ENCODE measurements at regions not wholly inside any gene's neighbourhood (a gene's known extent, or its start where the extent isn't known, plus 50 kb on each side); places are given as distances from the start of the nearest gene placed in this dataset.

GRCh38 chr14:45492876-45493275, 239.9 kb upstream of the MIS18BP1 start (continued):
- no peak for TF ChIP-seq POU6F1 (CRISPR knock-in tag; IDR thresholded peaks at IDR 0.05; ENCODE audit: borderline replicate concordance, low read depth)

- ATAC-seq: no peak
- TF ChIP-seq ISL1 (CRISPR knock-in tag; IDR thresholded peaks at IDR 0.05) (no peak), ZFP3 (CRISPR knock-in tag; IDR thresholded peaks at IDR 0.05) (no peak), POU6F1 (CRISPR knock-in tag; IDR thresholded peaks at IDR 0.05; ENCODE audit: borderline replicate concordance, low read depth) (no peak), ESRRG (CRISPR knock-in tag; IDR thresholded peaks at IDR 0.05) (no peak), ARNTL (CRISPR knock-in tag; IDR thresholded peaks at IDR 0.05; ENCODE audit: borderline replicate concordance, low read depth) (no peak), CSDC2 (CRISPR knock-in tag; IDR thresholded peaks at IDR 0.05) (no peak), GLIS3 (CRISPR knock-in tag; IDR thresholded peaks at IDR 0.05) (no peak), CSRNP3 (CRISPR knock-in tag; IDR thresholded peaks at IDR 0.05) (no peak), TCF4 (CRISPR knock-in tag; IDR thresholded peaks at IDR 0.05; ENCODE audit: borderline replicate concordance) (no peak)
These were observed 238.9 kb upstream of the MIS18BP1 start for GRCh38 chr14:45491914-45492313.

GRCh38 chr14:45486599-45486998, 233.6 kb upstream of the MIS18BP1 start:
- TF ChIP-seq ZNF70 (CRISPR knock-in tag; IDR thresholded peaks at IDR 0.05) (no peak), ZC3H10 (CRISPR knock-in tag; IDR thresholded peaks at IDR 0.05) (no peak), ZNF8 (CRISPR knock-in tag; IDR thresholded peaks at IDR 0.05) (no peak), CSRNP3 (CRISPR knock-in tag; IDR thresholded peaks at IDR 0.05) (no peak), BACH2 (CRISPR knock-in tag; IDR thresholded peaks at IDR 0.05; ENCODE audit: borderline replicate concordance) (no peak), GLIS3 (CRISPR knock-in tag; IDR thresholded peaks at IDR 0.05) (no peak)
- ATAC-seq: no peak

- ATAC-seq: no peak
- TF ChIP-seq ZFP30 (CRISPR knock-in tag; IDR thresholded peaks at IDR 0.05): no peak
- TF ChIP-seq POU6F1 (CRISPR knock-in tag; IDR thresholded peaks at IDR 0.05; ENCODE audit: borderline replicate concordance, low read depth): no peak
- TF ChIP-seq CSRNP3 (CRISPR knock-in tag; IDR thresholded peaks at IDR 0.05): no peak
- no peak for TF ChIP-seq GLIS3 (CRISPR knock-in tag; IDR thresholded peaks at IDR 0.05)
- no peak for TF ChIP-seq ARNTL (CRISPR knock-in tag; IDR thresholded peaks at IDR 0.05; ENCODE audit: borderline replicate concordance, low read depth)
- no peak for TF ChIP-seq SNAI2 (CRISPR knock-in tag; IDR thresholded peaks at IDR 0.05)
- no peak for TF ChIP-seq ZC3H10 (CRISPR knock-in tag; IDR thresholded peaks at IDR 0.05)
- TF ChIP-seq ZFP3 (CRISPR knock-in tag; IDR thresholded peaks at IDR 0.05): no peak
- TF ChIP-seq ISL1 (CRISPR knock-in tag; IDR thresholded peaks at IDR 0.05): no peak
- no peak for TF ChIP-seq ZNF565 (CRISPR knock-in tag; conservative IDR thresholded peaks at IDR 0.05; ENCODE audit: low read depth)
- no peak for TF ChIP-seq TSHZ2 (CRISPR knock-in tag; IDR thresholded peaks at IDR 0.05)
- no peak for TF ChIP-seq PATZ1 (CRISPR knock-in tag; IDR thresholded peaks at IDR 0.05; ENCODE audit: borderline replicate concordance)
- no peak for TF ChIP-seq TCF4 (CRISPR knock-in tag; IDR thresholded peaks at IDR 0.05; ENCODE audit: borderline replicate concordance)
- TF ChIP-seq OSR1 (CRISPR knock-in tag; IDR thresholded peaks at IDR 0.05): no peak
- TF ChIP-seq PPARA (CRISPR knock-in tag; IDR thresholded peaks at IDR 0.05; ENCODE audit: borderline replicate concordance): no peak
- TF ChIP-seq RARB (CRISPR knock-in tag; IDR thresholded peaks at IDR 0.05): no peak
These were observed 214.0 kb upstream of the MIS18BP1 start for GRCh38 chr14:45467023-45467422.
